GM12891 (cell line): ENCODE measurements at regions not wholly inside any gene's neighbourhood (a gene's known extent, or its start where the extent isn't known, plus 50 kb on each side); places are given as distances from the start of the nearest gene placed in this dataset.

ENCODE experiments used
- POLR2A ChIP-seq: IDR thresholded peaks from 2 replicates; pipeline ENCODE4 v1.6.1; 2011; ENCODE audit warnings: low read depth, low read length, control low read depth
- POLR2AphosphoS5 ChIP-seq: IDR thresholded peaks from 2 replicates; pipeline ENCODE4 v1.6.1; 2011; ENCODE audit warnings: low read depth, low read length, control low read depth
- TAF1 ChIP-seq: IDR thresholded peaks from 2 replicates; pipeline ENCODE4 v1.6.1; 2011; ENCODE audit warnings: low read depth, low read length, control low read depth

GRCh38 chr14:25274529-25274928 is 224.6 kb upstream of the STXBP6 start:
- TF ChIP-seq POLR2A, result no peak
- no peak for TF ChIP-seq TAF1
- TF ChIP-seq POLR2AphosphoS5, result no peak
